ENCODE measurements at regions not wholly inside any gene's neighbourhood (a gene's known extent, or its start where the extent isn't known, plus 50 kb on each side); places are given as distances from the start of the nearest gene placed in this dataset.

GRCh38 chr11:10916665-10917064, 58.8 kb upstream of the ZBED5 start:
- H3K4me3 ChIP-seq (ENCODE audit: extremely low read depth in 1 of 4, insufficient read depth in 2 of 4, low read depth in 3 of 4, low read length in 4 of 4): no peak overlapping the region
- peaks cover 11 to 13% of the 10 kb centered on the region in 2 experiments for H3K9me3 ChIP-seq (ENCODE audit: insufficient read depth in 2 of 2, low read depth in 1 of 2, low read length in 1 of 2)
- no peak overlapping the region for H3K23ac ChIP-seq (ENCODE audit: insufficient read length)
- FAIRE-seq (no peak), DNase-seq (ENCODE audit: low read depth in 1 of 2, low spot score in 2 of 2) (no peak)
- no peak overlapping the region for H2BK20ac ChIP-seq (ENCODE audit: low read length)
- H3K79me2 ChIP-seq (ENCODE audit: control insufficient read depth in 1 of 2, insufficient read depth in 2 of 2, low read length in 2 of 2): no peaks in the 10 kb centered on the region
- no peak overlapping the region for H2AK5ac ChIP-seq (ENCODE audit: low read depth, low read length)
- no peaks in the 10 kb centered on the region for H4K20me1 ChIP-seq (replicated peaks in 1 of 2; ENCODE audit: control insufficient read depth in 1 of 2, insufficient read depth in 2 of 2, low read length in 2 of 2)
- no peak overlapping the region for H3K14ac ChIP-seq (ENCODE audit: insufficient read length)
- H3K23me2 ChIP-seq (ENCODE audit: low read depth, low read length): peaks cover 2% of the 10 kb centered on the region; the same call in 1 of the 2 replicates
- no peak for TF ChIP-seq CHD1 (IDR thresholded peaks at IDR 0.05; ENCODE audit: low read depth, low read length)
- no peak for TF ChIP-seq POLR2AphosphoS5 (IDR thresholded peaks at IDR 0.05; ENCODE audit: low read depth, low read length)
- no peak for TF ChIP-seq CREB1 (IDR thresholded peaks at IDR 0.05)
- TF ChIP-seq SIN3A (conservative IDR thresholded peaks at IDR 0.05 in 1 of 2, IDR thresholded peaks at IDR 0.05 in 1 of 2; ENCODE audit: low read depth in 1 of 2, low read length in 2 of 2): no peak
- TF ChIP-seq MAFK (IDR thresholded peaks at IDR 0.05; ENCODE audit: low read depth, low read length): no peak
- TF ChIP-seq ATF3 (IDR thresholded peaks at IDR 0.05; ENCODE audit: insufficient read depth, low read depth, low read length): no peak
- TF ChIP-seq SP2 (IDR thresholded peaks at IDR 0.05; ENCODE audit: low read length): no peak
- TF ChIP-seq CTBP2 (IDR thresholded peaks at IDR 0.05; ENCODE audit: borderline replicate concordance, insufficient read depth, insufficient read length, low read length): no peak
- TF ChIP-seq NANOG (IDR thresholded peaks at IDR 0.05; ENCODE audit: insufficient read depth, low read depth, low read length, poor library complexity, severe bottlenecking): no peak
- H3K56ac ChIP-seq (replicated peaks; ENCODE audit: insufficient read length, low read depth, low read length): no peak overlapping the region
- H3K4me2 ChIP-seq (ENCODE audit: insufficient read depth in 1 of 2, low read depth in 2 of 2, low read length in 2 of 2): no peak overlapping the region
- H3K79me1 ChIP-seq (ENCODE audit: low read depth, low read length): no peaks in the 10 kb centered on the region
- H2BK12ac ChIP-seq (ENCODE audit: low read depth, low read length): no peak overlapping the region
- POLR2A ChIA-PET (ENCODE audit: partially characterized antibody): no interaction called here
- no peak overlapping the region for H4K91ac ChIP-seq (replicated peaks; ENCODE audit: insufficient read length, low read length)
- H3K36me3 ChIP-seq (ENCODE audit: control insufficient read depth in 2 of 4, insufficient read depth in 4 of 4, low read length in 3 of 4): no peaks in the 10 kb centered on the region
- H3K18ac ChIP-seq (ENCODE audit: extremely low read depth, low read length): no peak overlapping the region
- H2AFZ ChIP-seq (ENCODE audit: low read length): no peak overlapping the region
- H3K27me3 ChIP-seq (replicated peaks in 1 of 4; ENCODE audit: control insufficient read depth in 3 of 4, extremely low read depth in 1 of 4, insufficient read depth in 3 of 4, low read length in 3 of 4): no peaks in the 10 kb centered on the region
- CTCF ChIA-PET (ENCODE audit: partially characterized antibody): interaction anchor here (1.4 to 1.7 kb wide), 2 partner anchors 17 to 124 kb away, joined by 4 to 6 read pairs; no protein-coding TSS in a partner anchor
- H2BK5ac ChIP-seq (ENCODE audit: low read depth, low read length): no peak overlapping the region
- H3K9ac ChIP-seq (replicated peaks in 1 of 4; ENCODE audit: extremely low read depth in 1 of 4, low read depth in 3 of 4, low read length in 3 of 4): no peak overlapping the region
- WGBS, 2 experiments (ENCODE audit: extremely low coverage in 1 of 2, insufficient coverage in 1 of 2, insufficient read length in 1 of 2, insufficient replicate concordance in 2 of 2, low coverage in 1 of 2, low lambda C conversion rate in 2 of 2, missing lambda C conversion rate in 1 of 2): 0% methylated on average over 1 of the region's 1 CpG; no CpG with 5 or more reads in 1 of the 2 experiments
- H3K4ac ChIP-seq (replicated peaks; ENCODE audit: insufficient read length, low read depth, low read length): no peak overlapping the region
- H4K8ac ChIP-seq (ENCODE audit: extremely low read depth, insufficient read depth, low read length): no peak overlapping the region
- H2BK120ac ChIP-seq (replicated peaks; ENCODE audit: low read depth, low read length): no peak overlapping the region
- H2BK15ac ChIP-seq (ENCODE audit: low read length): no peak overlapping the region
- peaks cover 0 to 9% (median 0%) of the 10 kb centered on the region in 4 experiments; a peak in 1 of 7 replicates for H3K4me1 ChIP-seq (replicated peaks in 1 of 4; ENCODE audit: control insufficient read depth in 3 of 4, insufficient read depth in 4 of 4, low read length in 3 of 4)
- no peak overlapping the region for H4K5ac ChIP-seq (ENCODE audit: insufficient read length, low read depth, low read length)
- no peak overlapping the region for H3K27ac ChIP-seq (ENCODE audit: low read depth, low read length)

Measured in H1 (cell line).